T1000 (cell line): ENCODE measurements at regions not wholly inside any gene's neighbourhood (a gene's known extent, or its start where the extent isn't known, plus 50 kb on each side); places are given as distances from the start of the nearest gene placed in this dataset.

Source experiments
- DNase-seq: peaks from one replicate; lab custom pipeline; 2025; ENCODE audit warnings: mixed read lengths; lab: John Stamatoyannopoulos, UW

- DNase-seq = no peak
Observed at GRCh38 chr7:21092766-21093702, 306.3 kb upstream of the SP8 start.

- no peak for DNase-seq
Observed at GRCh38 chr7:21094589-21094988, 307.9 kb upstream of the SP8 start.

GRCh38 chr7:21099432-21099831, 312.7 kb upstream of the SP8 start:
- DNase-seq = no peak

DNA sequence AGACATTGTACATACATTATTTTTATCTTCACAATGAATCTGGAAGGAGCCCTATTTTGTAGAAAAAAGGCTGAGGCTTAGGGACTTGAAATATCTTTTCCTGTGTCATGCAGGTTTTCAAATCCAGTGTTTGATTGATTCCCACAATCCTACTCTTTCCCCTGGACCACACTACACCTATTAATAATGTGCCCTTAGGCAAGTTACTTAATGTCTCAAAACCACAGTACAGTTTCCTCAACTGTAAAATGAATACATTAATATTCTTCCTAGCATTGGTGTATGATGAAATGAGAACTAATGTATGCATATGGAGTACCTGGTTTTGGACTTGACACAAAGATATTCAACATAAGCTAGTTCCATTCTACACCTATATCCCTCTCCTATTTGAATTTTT, 313.3 kb upstream of the SP8 start:
- no peak for DNase-seq

DNA sequence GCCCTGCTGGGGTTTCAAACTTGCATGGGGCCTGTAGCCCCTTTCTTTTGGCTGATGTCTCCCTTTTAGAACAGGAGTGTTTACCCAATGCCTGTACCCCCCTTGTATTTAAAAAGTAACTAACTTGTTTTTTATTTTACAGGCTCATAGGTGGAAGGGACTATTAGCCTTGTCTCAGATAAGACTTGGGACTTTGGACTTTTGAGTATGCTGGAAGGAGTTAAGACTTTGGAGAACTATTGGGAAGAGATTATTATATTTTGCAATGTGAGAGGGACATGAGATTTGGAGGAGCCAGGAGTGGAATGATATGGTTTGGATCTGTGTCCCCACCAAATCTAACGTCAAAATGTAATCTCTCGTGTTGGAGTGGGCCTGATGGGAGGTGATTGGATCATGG, 314.9 kb upstream of the SP8 start:
- no peak for DNase-seq

GRCh38 chr7:21103426-21104123, 316.9 kb upstream of the SP8 start:
- no peak for DNase-seq

DNA sequence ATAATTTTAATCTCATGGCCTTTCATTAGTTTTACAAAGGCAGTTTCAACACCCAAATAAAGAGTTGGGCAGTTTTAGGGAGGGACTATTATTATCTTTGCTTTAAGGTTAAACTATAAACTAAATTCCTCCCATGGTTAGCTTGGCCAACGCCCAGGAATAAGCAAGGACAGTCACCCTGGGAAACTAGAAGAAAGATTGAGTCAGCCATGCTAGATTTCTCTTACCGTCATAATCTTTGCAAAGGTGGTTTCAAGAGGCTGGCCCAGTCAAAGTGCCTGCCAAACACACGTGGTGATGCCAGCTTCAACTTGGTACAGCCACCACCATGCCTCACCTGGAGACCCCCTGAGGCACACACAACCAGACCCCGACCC, 317.4 kb upstream of the SP8 start:
- DNase-seq = no peak

- DNase-seq = no peak
Observed at GRCh38 chr7:21106296-21106732, 319.6 kb upstream of the SP8 start.

DNA sequence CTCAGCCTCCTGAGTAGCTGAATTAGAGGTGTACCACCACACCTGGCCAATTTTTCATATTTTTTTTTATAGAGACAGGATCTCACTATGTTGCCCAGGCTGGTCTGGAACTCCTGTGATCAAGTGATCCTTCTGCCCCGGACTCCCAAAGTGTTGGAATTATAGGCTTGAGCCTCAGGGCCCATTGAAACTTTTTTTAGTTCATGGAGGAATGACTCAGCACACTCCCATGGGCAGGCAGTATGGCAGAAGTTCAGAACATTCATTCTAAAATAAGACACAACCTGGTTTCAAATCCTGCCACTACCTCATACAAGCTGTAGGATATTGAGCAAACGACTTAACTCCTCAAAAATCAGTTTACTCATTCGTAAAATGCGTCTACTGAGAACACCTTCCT, 320.4 kb upstream of the SP8 start:
- DNase-seq = no peak

- DNase-seq = no peak
Observed at GRCh38 chr7:21108182-21108581, 319.7 kb upstream of the SP4 start.

- no peak for DNase-seq
Observed at GRCh38 chr7:21113609-21114415, 314.1 kb upstream of the SP4 start.

DNA sequence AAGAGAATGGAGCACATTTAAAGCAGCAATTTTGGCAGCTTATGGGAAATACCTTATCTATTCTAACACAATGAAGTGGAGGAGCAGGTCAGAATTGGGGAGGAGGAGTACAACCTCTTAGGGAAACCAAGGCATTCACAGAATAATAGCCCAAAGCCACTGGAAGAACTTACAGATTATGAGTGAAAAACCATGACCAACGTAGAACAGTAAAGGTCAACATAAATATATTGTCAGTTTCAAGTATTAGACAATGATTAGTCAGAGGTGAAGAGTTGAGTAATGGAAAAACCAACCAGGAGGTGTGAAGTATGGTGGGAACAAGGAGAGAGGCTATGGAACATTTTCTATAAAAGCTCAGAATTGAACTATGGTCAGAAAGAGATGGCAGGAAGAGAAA, 304.3 kb upstream of the SP4 start:
- no peak for DNase-seq

DNA sequence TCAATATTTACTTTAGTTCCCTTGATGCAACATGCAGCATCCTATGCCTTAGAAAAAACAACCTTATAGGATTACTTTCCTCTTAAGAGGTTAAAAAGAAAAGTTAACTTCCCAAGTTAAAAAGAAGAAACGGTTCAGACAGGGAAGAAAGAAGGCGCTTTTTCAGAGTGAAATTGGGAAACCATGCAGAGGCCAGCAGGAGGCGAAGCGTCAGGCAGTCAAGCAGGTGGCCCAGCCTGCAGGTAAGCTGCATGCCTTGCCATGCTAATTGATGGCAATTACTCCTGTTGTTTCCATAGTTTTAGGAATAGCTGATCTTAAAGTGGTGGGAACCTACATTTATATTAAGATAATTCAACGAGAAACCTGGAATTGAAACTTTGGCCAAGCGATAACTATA, 302.6 kb upstream of the SP4 start:
- DNase-seq = no peak

DNA sequence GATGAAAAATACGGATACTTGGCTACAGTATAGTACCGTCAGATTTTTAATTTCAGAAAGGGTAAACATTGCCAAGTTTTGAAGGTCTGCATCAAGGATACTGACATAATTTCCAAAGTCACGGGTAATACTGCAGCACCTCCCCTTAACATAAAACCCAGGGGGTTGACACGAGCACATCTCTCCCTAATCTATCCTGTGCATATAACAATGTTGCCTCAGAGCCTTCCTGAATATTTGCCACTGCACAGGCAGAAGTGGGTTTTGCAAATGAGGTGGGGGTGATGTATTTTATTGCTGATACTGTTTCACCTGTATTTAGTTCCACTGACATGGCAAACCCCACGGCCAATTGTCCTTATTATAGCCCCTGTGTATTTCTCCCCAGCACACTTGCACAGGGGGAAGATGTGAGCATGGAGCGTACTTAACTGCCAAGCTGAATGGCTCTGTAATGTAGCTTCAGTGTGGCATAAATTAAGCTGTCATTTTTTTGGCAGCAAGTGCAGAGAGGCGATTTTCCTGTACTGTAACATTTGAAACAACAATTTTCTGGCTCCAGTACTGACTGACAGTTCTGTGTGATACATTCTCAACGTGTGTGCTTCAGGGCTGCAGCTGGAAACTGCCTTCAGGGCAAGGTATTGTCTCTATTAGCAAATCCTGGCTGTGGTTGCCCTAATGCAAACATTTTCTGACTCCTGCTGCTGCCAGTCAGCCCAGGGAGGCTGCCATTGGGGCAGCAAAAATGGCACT, 299.6 kb upstream of the SP4 start:
- no peak for DNase-seq

DNA sequence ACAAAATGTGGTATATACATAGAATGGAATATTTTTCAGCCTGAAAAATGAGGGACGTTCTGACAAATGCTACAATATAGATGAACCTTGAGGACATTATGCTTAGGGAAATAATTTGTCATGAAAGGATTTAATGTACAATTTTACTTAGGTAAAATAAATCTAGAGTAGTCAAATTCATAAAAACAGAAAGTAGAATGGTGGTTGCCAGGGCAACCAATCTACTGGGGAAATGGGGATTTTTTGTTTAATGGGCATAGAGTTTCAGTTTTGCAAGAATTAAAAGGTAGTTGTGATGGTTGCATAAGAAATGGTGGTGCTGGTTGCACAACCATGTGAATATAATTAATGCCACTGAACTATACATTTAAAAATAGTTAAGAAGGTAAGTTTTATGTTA, 296.0 kb upstream of the SP4 start:
- no peak for DNase-seq

- DNase-seq = no peak
Observed at GRCh38 chr7:21134631-21135030, 293.3 kb upstream of the SP4 start.

DNA sequence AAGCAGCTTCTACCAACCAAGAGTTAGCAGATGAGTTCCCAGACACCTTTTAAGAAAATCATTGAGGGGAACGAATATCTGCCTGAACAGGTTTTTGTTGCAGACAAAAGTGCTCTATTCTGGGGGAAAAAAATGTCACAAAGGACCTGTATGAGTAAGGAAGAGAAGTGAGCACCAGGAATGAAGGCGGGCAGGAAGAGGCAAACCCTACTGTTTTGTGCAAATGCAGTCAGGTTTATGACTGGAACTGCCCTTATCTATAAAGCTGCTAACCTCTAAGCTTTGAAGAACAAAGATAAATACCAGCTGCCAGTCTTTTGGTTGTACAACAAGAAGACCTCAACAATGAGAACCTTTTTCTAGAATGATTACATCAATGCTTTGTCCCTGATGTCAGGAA, 292.4 kb upstream of the SP4 start:
- no peak for DNase-seq

DNA sequence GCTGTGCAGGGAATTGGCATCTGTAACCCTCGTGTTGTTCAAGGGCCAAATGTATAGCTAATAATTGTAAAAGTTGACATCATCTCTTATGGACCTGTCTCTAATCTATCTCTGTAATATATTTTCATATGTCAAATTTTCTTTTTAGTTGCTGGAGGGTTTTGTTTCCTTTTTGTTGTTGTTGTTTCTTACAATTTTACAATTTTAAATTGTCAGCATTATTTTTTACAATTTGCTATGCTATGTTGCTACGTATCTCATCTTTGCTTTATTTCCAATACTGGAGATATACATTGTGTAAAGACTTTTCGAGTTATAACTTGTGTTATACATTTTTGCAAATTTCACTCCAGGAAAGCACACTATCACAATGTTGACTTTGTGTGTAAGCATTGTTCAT, 290.2 kb upstream of the SP4 start:
- DNase-seq = no peak

- DNase-seq = no peak
Observed at GRCh38 chr7:21140622-21141021, 287.3 kb upstream of the SP4 start.

- no peak for DNase-seq
Observed at GRCh38 chr7:21141476-21141875, 286.4 kb upstream of the SP4 start.

DNA sequence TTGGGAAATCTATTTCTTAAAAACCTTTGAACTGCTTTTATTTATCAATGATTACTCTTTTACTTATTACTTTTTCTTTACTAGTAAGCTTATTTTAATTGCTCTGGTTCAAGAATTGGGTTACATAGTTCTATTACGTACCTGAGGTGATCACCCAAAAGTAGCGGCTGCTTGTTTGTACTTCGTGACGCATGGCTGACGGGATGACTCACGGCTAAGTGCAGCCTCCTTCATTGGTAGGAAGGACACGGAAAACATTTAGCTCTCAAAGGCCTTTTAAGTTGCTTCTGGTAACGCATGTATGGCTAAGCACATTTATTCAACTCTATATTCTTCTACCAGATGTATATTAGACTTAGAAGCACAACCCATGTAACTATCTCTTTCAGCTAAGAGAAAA, 285.8 kb upstream of the SP4 start:
- no peak for DNase-seq
